Transverse colon (tissue), 3 donors: ENCODE measurements at regions not wholly inside any gene's neighbourhood (a gene's known extent, or its start where the extent isn't known, plus 50 kb on each side); places are given as distances from the start of the nearest gene placed in this dataset.

Source experiments
- POLR2A ChIP-seq: fragments of 450-650 bp; IDR thresholded peaks from one replicate; pipeline ENCODE4 v1.6.1; 2016; ENCODE audit warnings: antibody characterized with exemption, mild to moderate bottlenecking, moderate library complexity
- TF ChIP-seq, protein P1 (sequence below), 5 experiments: fragments of 200-600 bp in 3 of 5; fragments of 450-650 bp in 2 of 5; sonication (generic) in 3 of 5; IDR thresholded peaks; 1 replicate in 2 of 5; 2 replicates in 3 of 5; pipeline ENCODE4 v1.5.1; 2016 to 2017; ENCODE audit warnings: antibody characterized with exemption in 5 of 5, inconsistent platforms in 3 of 5, mild to moderate bottlenecking in 2 of 5, moderate library complexity in 1 of 5

DNA sequence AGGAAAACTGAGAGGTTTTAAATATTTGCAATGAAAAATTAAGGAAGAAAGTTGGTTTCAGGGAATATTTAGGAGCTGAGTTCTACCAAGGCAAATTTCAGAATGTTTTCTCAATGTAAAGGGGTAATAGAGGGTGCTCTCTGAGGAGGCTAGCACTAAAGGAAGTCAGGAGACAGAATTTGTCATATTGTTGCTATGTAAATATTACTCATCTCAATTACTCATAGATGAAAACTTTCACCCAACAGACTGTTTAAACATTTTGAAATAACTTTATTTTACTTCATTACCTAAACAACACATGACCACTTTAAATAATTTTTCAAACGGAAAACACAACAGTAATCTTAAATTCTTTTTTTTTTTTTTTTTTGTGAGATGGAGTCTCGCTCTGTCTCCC lies 274.8 kb upstream of the NRG3 start:
- TF ChIP-seq, protein P1, sequence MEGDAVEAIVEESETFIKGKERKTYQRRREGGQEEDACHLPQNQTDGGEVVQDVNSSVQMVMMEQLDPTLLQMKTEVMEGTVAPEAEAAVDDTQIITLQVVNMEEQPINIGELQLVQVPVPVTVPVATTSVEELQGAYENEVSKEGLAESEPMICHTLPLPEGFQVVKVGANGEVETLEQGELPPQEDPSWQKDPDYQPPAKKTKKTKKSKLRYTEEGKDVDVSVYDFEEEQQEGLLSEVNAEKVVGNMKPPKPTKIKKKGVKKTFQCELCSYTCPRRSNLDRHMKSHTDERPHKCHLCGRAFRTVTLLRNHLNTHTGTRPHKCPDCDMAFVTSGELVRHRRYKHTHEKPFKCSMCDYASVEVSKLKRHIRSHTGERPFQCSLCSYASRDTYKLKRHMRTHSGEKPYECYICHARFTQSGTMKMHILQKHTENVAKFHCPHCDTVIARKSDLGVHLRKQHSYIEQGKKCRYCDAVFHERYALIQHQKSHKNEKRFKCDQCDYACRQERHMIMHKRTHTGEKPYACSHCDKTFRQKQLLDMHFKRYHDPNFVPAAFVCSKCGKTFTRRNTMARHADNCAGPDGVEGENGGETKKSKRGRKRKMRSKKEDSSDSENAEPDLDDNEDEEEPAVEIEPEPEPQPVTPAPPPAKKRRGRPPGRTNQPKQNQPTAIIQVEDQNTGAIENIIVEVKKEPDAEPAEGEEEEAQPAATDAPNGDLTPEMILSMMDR (IDR thresholded peaks at IDR 0.05) = no peak
- TF ChIP-seq POLR2A = no peak
